ENCODE measurements at regions not wholly inside any gene's neighbourhood (a gene's known extent, or its start where the extent isn't known, plus 50 kb on each side); places are given as distances from the start of the nearest gene placed in this dataset.

DNA sequence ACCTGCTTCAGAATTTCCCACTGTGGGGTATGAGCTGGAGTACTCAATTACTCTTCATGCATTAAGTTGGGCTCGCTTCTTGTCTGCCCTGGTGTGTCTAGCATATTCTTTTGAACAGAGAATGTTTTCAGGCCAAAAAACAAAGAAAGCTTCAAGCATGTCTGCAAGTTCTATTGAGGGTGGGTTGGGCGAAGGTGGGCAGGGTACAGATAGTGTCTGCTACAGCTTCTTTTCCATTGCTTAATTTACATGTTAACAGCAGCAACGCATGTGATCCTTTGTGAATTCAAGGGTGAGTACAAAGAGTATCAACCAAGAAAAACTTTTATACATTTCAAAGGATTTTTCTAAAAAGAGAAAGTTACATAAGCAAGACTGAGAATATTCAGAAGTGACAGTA lies 406.5 kb downstream of the IRS2 start:
- intact Hi-C loops (cut with DNase I; ENCODE audit: low total_unique reads) (no loop called here), in situ Hi-C loops (cut with MboI; ENCODE audit: low sequenced_read_pairs in 4 of 4) (no loop called here)
- no peak for TF ChIP-seq POLR2A (IDR thresholded peaks at IDR 0.05)
- TF ChIP-seq, protein P1, sequence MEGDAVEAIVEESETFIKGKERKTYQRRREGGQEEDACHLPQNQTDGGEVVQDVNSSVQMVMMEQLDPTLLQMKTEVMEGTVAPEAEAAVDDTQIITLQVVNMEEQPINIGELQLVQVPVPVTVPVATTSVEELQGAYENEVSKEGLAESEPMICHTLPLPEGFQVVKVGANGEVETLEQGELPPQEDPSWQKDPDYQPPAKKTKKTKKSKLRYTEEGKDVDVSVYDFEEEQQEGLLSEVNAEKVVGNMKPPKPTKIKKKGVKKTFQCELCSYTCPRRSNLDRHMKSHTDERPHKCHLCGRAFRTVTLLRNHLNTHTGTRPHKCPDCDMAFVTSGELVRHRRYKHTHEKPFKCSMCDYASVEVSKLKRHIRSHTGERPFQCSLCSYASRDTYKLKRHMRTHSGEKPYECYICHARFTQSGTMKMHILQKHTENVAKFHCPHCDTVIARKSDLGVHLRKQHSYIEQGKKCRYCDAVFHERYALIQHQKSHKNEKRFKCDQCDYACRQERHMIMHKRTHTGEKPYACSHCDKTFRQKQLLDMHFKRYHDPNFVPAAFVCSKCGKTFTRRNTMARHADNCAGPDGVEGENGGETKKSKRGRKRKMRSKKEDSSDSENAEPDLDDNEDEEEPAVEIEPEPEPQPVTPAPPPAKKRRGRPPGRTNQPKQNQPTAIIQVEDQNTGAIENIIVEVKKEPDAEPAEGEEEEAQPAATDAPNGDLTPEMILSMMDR (IDR thresholded peaks at IDR 0.05 in 4 of 5, conservative IDR thresholded peaks at IDR 0.05 in 1 of 5), result no peak
- Histone ChIP-seq H3K27ac (no peak overlapping the region), H3K4me3 (no peak overlapping the region), H3K9me3 (no peaks in the 10 kb centered on the region), H3K4me1 (no peaks in the 10 kb centered on the region), H3K27me3 (no peaks in the 10 kb centered on the region), H3K36me3 (no peaks in the 10 kb centered on the region)
- DNase-seq (no peak), ATAC-seq (no peak)

DNA sequence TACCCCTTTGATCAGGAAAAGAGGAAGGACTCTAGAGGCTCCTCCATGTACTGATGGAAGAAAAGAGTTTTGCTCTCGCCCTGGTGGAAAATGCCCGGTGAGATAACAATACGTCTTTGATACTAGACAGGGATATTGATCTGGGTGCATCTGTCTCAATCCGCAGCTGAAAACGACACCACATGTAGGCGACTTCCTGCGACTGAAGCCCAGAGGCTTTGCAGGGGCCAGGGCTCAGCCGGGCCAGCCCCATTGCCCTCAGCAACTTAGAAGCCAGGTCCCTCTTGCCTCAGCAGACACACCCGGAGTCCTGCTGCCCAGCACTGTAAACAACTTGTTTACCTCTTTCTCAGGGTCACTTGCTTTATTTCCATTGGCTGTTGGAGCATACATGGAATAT lies 409.4 kb downstream of the IRS2 start:
- Histone ChIP-seq H3K27me3 (no peaks in the 10 kb centered on the region), H3K4me3 (no peak overlapping the region), H3K36me3 (no peaks in the 10 kb centered on the region), H3K9me3 (no peaks in the 10 kb centered on the region), H3K27ac (no peak overlapping the region), H3K4me1 (no peaks in the 10 kb centered on the region)
- intact Hi-C loops (cut with DNase I; ENCODE audit: low total_unique reads), result no loop called here
- no peak for ATAC-seq
- no peak for TF ChIP-seq POLR2A (IDR thresholded peaks at IDR 0.05)
- TF ChIP-seq, protein P1 (IDR thresholded peaks at IDR 0.05 in 4 of 5, conservative IDR thresholded peaks at IDR 0.05 in 1 of 5), result no peak
- no peak for DNase-seq
- in situ Hi-C loops (cut with MboI; ENCODE audit: low sequenced_read_pairs in 4 of 4), result no loop called here

DNA sequence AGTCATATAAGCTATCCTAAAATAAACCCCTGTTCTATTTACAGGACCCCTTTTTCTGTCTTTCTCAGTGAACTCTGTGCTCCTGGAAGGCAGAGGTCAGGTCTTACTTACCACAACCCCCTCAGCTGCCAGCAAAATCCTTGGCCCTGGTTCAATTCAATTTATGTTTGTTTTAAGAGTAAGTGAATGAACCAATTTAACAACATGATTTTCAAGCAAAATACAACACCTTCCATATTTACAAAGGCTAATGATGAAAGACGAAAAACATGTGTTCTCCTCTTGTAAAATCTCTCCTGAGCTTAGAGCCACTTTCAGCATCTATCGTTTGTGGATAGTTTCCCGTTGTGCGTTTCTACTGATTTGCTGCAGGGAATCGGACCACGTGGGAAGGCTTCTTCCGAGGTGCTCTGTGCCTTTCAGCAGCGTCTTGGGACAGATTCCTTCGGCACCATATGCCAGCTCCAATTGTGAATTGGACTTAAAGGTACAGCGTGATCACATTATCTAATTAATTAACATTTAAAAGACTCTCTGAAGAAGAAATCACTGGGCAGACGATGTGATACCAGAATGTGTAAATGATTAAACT lies 411.7 kb downstream of the IRS2 start:
- no peaks in the 10 kb centered on the region for H3K27me3 ChIP-seq
- in situ Hi-C loops (cut with MboI; ENCODE audit: low sequenced_read_pairs in 4 of 4) (no loop called here), intact Hi-C loops (cut with DNase I; ENCODE audit: low total_unique reads) (no loop called here)
- no peak for DNase-seq
- no peak overlapping the region for H3K27ac ChIP-seq
- no peak overlapping the region for H3K4me3 ChIP-seq
- no peak for ATAC-seq
- no peaks in the 10 kb centered on the region for H3K9me3 ChIP-seq
- TF ChIP-seq POLR2A (IDR thresholded peaks at IDR 0.05), result no peak
- TF ChIP-seq, protein P1 (IDR thresholded peaks at IDR 0.05 in 4 of 5, conservative IDR thresholded peaks at IDR 0.05 in 1 of 5), result no peak
- no peaks in the 10 kb centered on the region for H3K36me3 ChIP-seq
- no peaks in the 10 kb centered on the region for H3K4me1 ChIP-seq

DNA sequence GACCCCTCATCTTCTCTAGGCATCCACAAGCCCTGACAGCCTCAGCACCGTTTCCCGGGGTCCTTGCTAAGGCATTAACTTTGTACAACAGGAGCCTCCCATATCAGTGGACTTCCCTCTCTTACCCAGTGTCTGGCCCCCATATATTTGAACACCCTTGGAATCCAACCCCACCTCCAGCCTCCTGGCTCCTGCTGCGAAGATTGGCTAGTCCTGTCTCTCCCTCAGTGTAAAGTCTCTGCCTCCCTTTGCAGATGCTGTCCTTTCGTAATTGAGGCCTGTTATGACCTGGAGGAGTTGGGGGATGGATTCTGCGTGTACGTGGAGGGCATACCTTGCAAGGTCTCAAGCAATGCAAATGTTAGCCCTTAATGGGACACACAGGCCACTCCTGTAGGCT lies 413.7 kb downstream of the IRS2 start:
- Histone ChIP-seq H3K36me3 (no peaks in the 10 kb centered on the region), H3K27ac (no peak overlapping the region), H3K9me3 (no peaks in the 10 kb centered on the region), H3K27me3 (no peaks in the 10 kb centered on the region), H3K4me3 (no peak overlapping the region), H3K4me1 (no peaks in the 10 kb centered on the region)
- ATAC-seq (no peak), DNase-seq (no peak)
- TF ChIP-seq, protein P1 (IDR thresholded peaks at IDR 0.05 in 4 of 5, conservative IDR thresholded peaks at IDR 0.05 in 1 of 5), result no peak
- no peak for TF ChIP-seq POLR2A (IDR thresholded peaks at IDR 0.05)
- in situ Hi-C loops (cut with MboI; ENCODE audit: low sequenced_read_pairs in 4 of 4), result no loop called here
- intact Hi-C loops (cut with DNase I; ENCODE audit: low total_unique reads), result no loop called here

DNA sequence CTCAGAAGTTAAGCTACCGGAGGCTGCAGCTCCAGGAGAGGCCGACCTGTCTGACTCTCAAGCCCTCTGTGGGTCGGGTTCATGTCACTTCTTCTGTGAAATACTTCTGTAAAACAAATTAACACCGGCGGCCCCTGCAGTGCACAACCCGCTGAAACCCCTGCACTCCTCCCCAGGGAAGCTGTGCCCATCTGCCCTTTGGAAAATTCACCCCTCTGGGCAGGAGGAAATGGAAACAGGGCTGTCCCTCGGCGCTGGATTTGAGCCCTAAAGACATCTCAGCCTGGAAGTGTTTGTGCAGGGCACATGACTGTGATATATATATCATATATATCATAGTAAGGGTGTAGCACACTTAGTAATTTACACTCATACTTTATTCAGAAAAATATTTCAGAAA lies 415.3 kb downstream of the IRS2 start:
- no peaks in the 10 kb centered on the region for H3K36me3 ChIP-seq
- peaks cover 0 to 3% (median 0%) of the 10 kb centered on the region in 3 donors for H3K27me3 ChIP-seq
- no peak overlapping the region for H3K4me3 ChIP-seq
- H3K27ac ChIP-seq, result no peak overlapping the region
- no peaks in the 10 kb centered on the region for H3K9me3 ChIP-seq
- TF ChIP-seq, protein P1 (IDR thresholded peaks at IDR 0.05 in 4 of 5, conservative IDR thresholded peaks at IDR 0.05 in 1 of 5), result no peak
- no peak for TF ChIP-seq POLR2A (IDR thresholded peaks at IDR 0.05)
- no peak for DNase-seq
- intact Hi-C loops (cut with DNase I; ENCODE audit: low total_unique reads), result no loop called here
- no peak for ATAC-seq
- no peaks in the 10 kb centered on the region for H3K4me1 ChIP-seq
- in situ Hi-C loops (cut with MboI; ENCODE audit: low sequenced_read_pairs in 4 of 4), result no loop called here

Measured in gastrocnemius medialis (tissue), 4 donors.